Small intestine (tissue), 7 donors: ENCODE measurements at regions not wholly inside any gene's neighbourhood (a gene's known extent, or its start where the extent isn't known, plus 50 kb on each side); places are given as distances from the start of the nearest gene placed in this dataset.
"Not testable (repeated sequence)": the region's sequence is repeated elsewhere in the genome, so short reads cannot be mapped to it uniquely, and the experiment has no call there.

Source experiments
- DNase-seq, 2 donors: peaks; one replicate each; pipeline versions ENCODE4 v3.0.0 to v3.0.0-alpha.2; 2013
- FAIRE-seq: peaks from 2 replicates; lab custom pipeline; 2012; peaks lifted over from hg19 to GRCh38; lab: Jason Lieb, UNC
- H3K27ac ChIP-seq, 3 donors: one replicate each; pipeline ENCODE4 v1.5.1; 2013; ENCODE audit warnings: low read length in 2 of 3, mild to moderate bottlenecking in 2 of 3, control low read depth in 1 of 3, inconsistent platforms in 1 of 3, low read depth in 1 of 3, moderate library complexity in 1 of 3
- H3K27me3 ChIP-seq, 3 donors: one replicate each; pipeline ENCODE4 v1.6.1; 2013; ENCODE audit warnings: low read length in 3 of 3, inconsistent platforms in 1 of 3; ENCODE audit not compliant: control insufficient read depth in 3 of 3, insufficient read depth in 3 of 3
- H3K36me3 ChIP-seq, 3 donors: one replicate each; pipeline ENCODE4 v1.6.1; 2013; ENCODE audit warnings: low read length in 3 of 3, inconsistent platforms in 1 of 3, low read depth in 1 of 3, mild to moderate bottlenecking in 1 of 3, moderate library complexity in 1 of 3; ENCODE audit not compliant: control insufficient read depth in 3 of 3, insufficient read depth in 2 of 3
- H3K4me1 ChIP-seq, 3 donors: one replicate each; pipeline ENCODE4 v1.6.1; 2013; ENCODE audit warnings: low read length in 2 of 3, inconsistent platforms in 1 of 3, low read depth in 1 of 3, mild to moderate bottlenecking in 1 of 3, moderate library complexity in 1 of 3; ENCODE audit not compliant: control insufficient read depth in 3 of 3, insufficient read depth in 2 of 3
- H3K4me3 ChIP-seq, 3 donors: one replicate each; pipeline ENCODE4 v1.5.1; 2013; ENCODE audit warnings: low read length in 3 of 3, control low read depth in 1 of 3, inconsistent platforms in 1 of 3, low read depth in 1 of 3, mild to moderate bottlenecking in 1 of 3, moderate library complexity in 1 of 3
- H3K9me3 ChIP-seq, 2 donors: one replicate each; pipeline ENCODE4 v1.6.1; 2013; ENCODE audit warnings: low read depth in 1 of 2, low read length in 1 of 2; ENCODE audit not compliant: control insufficient read depth in 2 of 2, insufficient read depth in 1 of 2
- WGBS, 3 donors: extraction: QIAGEN DNeasy Blood & Tissue Kit; methylation state at CpG; one replicate each; pipeline ENCODE4 v1.1.7; 2013; 5-methylcytosine and 5-hydroxymethylcytosine counted together
- donor health status: healthy with polysubstance abuse.
- donor health status: control.
- donor health status: control.
- donor health status: Bipolar disorder and iron deficiency.
- donor health status: healthy.

DNA sequence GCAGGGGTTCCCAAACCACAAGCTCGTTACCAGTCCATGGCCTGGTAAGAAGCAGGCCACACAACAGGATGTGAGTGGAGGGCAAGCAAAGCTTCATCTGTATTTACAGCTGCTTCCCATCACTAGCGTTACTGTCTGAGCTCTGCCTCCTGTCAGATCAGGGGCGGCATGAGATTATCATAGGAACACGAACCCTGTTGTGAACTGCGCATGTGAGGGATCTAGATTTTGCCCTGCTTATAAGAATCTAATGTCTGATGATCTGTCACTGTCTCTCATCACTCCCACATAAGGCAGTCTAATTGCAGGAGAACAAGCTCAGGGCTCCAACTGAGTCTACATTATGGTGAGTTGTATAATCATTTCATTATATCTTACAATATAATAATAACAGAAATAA is 677.4 kb upstream of the SLITRK6 start:
- Histone ChIP-seq H3K4me3 (no peak overlapping the region), H3K27ac (no peak overlapping the region), H3K36me3 (no peaks in the 10 kb centered on the region), H3K9me3 (no peaks in the 10 kb centered on the region), H3K27me3 (no peaks in the 10 kb centered on the region), H3K4me1 (no peaks in the 10 kb centered on the region)
- FAIRE-seq (no peak), DNase-seq (no peak)
- 74 to 90% (median 74%) methylated on average over 5 of the region's 5 CpGs for WGBS, 3 donors

GRCh38 chr13:86486582-86486981 is 687.4 kb upstream of the SLITRK6 start:
- FAIRE-seq (no peak), DNase-seq (no peak)
- Histone ChIP-seq H3K9me3 (no peaks in the 10 kb centered on the region), H3K27me3 (no peaks in the 10 kb centered on the region), H3K27ac (no peak overlapping the region), H3K4me3 (no peak overlapping the region), H3K36me3 (no peaks in the 10 kb centered on the region), H3K4me1 (no peaks in the 10 kb centered on the region)
- 28 to 56% (median 44%) methylated on average over 3 of the region's 3 CpGs for whole genome bisulfite sequencing, 3 donors

- 86 to 97% (median 93%) methylated on average over 1 of the region's 1 CpG for WGBS, 3 donors
- FAIRE-seq (no peak), DNase-seq (no peak)
- Histone ChIP-seq H3K9me3 (peaks cover 0 to 1% of the 10 kb centered on the region in 2 donors), H3K27ac (no peak overlapping the region), H3K4me3 (no peak overlapping the region), H3K36me3 (no peaks in the 10 kb centered on the region), H3K27me3 (no peaks in the 10 kb centered on the region), H3K4me1 (no peaks in the 10 kb centered on the region)
Observed at GRCh38 chr13:86491121-86491520, 691.9 kb upstream of the SLITRK6 start.

- not testable (repeated sequence) for DNase-seq, H3K27me3 ChIP-seq, FAIRE-seq, H3K4me3 ChIP-seq, H3K4me1 ChIP-seq, H3K9me3 ChIP-seq, H3K27ac ChIP-seq, H3K36me3 ChIP-seq
- WGBS, 3 donors: 84 to 89% (median 85%) methylated on average over 10 of the region's 10 CpGs
Observed at GRCh38 chr13:86501931-86502330, 702.7 kb upstream of the SLITRK6 start.

DNA sequence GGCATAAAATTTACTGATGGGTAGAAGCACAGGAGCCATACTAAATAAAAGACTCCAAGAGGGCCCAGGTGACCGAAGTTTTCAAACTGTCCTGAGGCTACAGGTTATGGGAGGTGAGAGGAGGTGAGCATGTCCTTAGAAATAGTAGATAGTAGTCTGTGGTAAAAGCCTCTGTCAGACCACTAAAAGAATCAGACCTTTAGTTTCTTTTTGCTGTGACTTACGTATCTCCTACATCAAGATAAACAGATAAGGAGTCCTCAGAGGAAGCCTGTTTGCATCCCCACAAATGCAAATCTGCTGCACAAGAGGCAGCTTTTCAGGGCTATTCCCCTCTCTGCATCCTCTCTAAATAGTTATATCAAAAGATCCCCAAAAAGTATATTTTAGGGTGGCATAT is 711.6 kb upstream of the SLITRK6 start:
- 52 to 69% (median 53%) methylated on average over 2 of the region's 2 CpGs for WGBS, 3 donors
- DNase-seq (no peak), FAIRE-seq (no peak)
- Histone ChIP-seq H3K36me3 (no peaks in the 10 kb centered on the region), H3K4me1 (no peaks in the 10 kb centered on the region), H3K4me3 (no peak overlapping the region), H3K27me3 (no peaks in the 10 kb centered on the region), H3K27ac (no peak overlapping the region), H3K9me3 (no peaks in the 10 kb centered on the region)

DNA sequence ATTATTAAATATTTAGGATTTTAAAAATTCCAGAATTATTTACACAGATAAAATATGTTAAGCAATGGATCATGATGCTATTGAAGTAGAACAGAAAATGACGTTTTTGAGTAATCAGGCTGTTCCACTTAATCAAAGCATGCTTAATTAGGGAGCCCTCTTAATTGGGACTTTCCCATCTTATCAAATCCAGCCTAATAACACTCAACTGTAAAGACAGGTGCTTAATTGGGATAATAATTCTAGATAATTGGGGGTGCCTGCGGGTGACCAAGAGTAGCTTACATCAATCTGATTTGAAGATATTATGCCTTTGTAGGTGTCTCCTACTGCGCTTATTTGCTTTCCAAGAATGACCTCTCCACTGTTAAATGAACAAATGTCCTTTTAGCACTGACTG is 742.2 kb upstream of the SLITRK6 start:
- no peaks in the 10 kb centered on the region for H3K4me1 ChIP-seq
- no peaks in the 10 kb centered on the region for H3K27me3 ChIP-seq
- no peaks in the 10 kb centered on the region for H3K36me3 ChIP-seq
- H3K4me3 ChIP-seq: no peak overlapping the region
- no peaks in the 10 kb centered on the region for H3K9me3 ChIP-seq
- DNase-seq (no peak), FAIRE-seq (no peak)
- WGBS, 3 donors: 50 to 81% (median 52%) methylated on average over 3 of the region's 3 CpGs
- H3K27ac ChIP-seq: no peak overlapping the region

DNA sequence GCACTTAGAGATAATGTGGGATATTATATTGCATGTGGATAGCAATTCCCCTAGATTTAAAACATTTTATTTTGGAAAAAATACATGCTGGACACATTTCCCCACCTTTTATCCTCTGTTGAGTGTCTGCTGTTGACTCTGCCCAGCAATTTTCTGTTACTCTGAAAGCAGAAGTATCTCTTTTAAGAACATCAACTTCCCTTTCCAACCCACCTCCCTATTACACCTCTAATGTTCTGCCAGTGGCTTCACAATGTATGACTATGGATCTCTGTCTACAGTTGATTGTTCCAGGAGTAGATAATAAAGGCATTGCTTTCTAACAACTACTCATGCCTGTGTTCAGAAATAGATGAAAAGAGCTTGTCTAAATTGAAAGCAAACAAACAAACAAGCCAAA is 754.8 kb upstream of the SLITRK6 start:
- no peak overlapping the region for H3K27ac ChIP-seq
- H3K36me3 ChIP-seq: no peaks in the 10 kb centered on the region
- H3K9me3 ChIP-seq: no peaks in the 10 kb centered on the region
- no peaks in the 10 kb centered on the region for H3K4me1 ChIP-seq
- no peaks in the 10 kb centered on the region for H3K27me3 ChIP-seq
- FAIRE-seq: no peak
- DNase-seq: no peak
- no peak overlapping the region for H3K4me3 ChIP-seq

- FAIRE-seq: no peak
- WGBS, 3 donors: 26 to 49% (median 37%) methylated on average over 1 of the region's 1 CpG
- no peaks in the 10 kb centered on the region for H3K9me3 ChIP-seq
- no peaks in the 10 kb centered on the region for H3K36me3 ChIP-seq
- no peak overlapping the region for H3K27ac ChIP-seq
- no peaks in the 10 kb centered on the region for H3K4me1 ChIP-seq
- H3K27me3 ChIP-seq: no peaks in the 10 kb centered on the region
- no peak overlapping the region for H3K4me3 ChIP-seq
- no peak for DNase-seq
Observed at GRCh38 chr13:86559901-86560300, 760.7 kb upstream of the SLITRK6 start.

DNA sequence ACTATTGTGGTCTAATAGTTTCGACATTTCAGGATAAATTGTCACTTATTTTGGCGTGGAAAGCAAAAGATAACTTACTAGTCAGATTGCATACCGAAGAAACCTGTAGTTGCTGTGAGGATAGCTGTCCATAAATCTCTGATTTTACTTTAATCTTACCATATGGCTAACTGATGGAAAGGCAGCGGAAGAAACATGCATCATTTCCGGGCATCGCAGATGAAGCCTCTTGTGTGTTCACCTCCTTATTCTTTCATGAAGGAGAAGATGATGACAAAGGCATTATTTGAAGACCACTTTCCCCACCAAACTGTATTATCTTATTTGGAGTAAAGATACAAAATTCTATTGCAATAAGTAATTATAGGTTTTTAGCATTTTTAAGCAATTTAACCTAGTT is 763.6 kb upstream of the SLITRK6 start:
- FAIRE-seq (no peak), DNase-seq (no peak)
- H3K9me3 ChIP-seq: no peaks in the 10 kb centered on the region
- no peak overlapping the region for H3K27ac ChIP-seq
- WGBS, 3 donors: 94% methylated on average over 6 of the region's 6 CpGs
- H3K4me3 ChIP-seq: no peak overlapping the region
- no peaks in the 10 kb centered on the region for H3K36me3 ChIP-seq
- no peaks in the 10 kb centered on the region for H3K27me3 ChIP-seq
- no peaks in the 10 kb centered on the region for H3K4me1 ChIP-seq
